Gastroesophageal sphincter (tissue), 3 donors: ENCODE measurements at regions not wholly inside any gene's neighbourhood (a gene's known extent, or its start where the extent isn't known, plus 50 kb on each side); places are given as distances from the start of the nearest gene placed in this dataset.

Experiments used
- CTCF ChIP-seq, 4 experiments: fragments of 200-600 bp in 2 of 4; fragments of 450-650 bp in 2 of 4; sonication (generic) in 1 of 4; IDR thresholded peaks; one replicate each; pipeline ENCODE4 v1.5.1; 2017 to 2019; ENCODE audit warnings: antibody characterized with exemption in 4 of 4, mild to moderate bottlenecking in 2 of 4, moderate library complexity in 2 of 4
- EP300 ChIP-seq: sonication (generic); formaldehyde crosslinking; IDR thresholded peaks from one replicate; pipeline ENCODE4 v1.6.1; 2017; ENCODE audit warnings: antibody characterized with exemption, mild to moderate bottlenecking
- POLR2A ChIP-seq, 2 donors: fragments of 450-650 bp; IDR thresholded peaks; one replicate each; pipeline ENCODE4 v1.6.1; 2017; ENCODE audit warnings: antibody characterized with exemption in 2 of 2, mild to moderate bottlenecking in 2 of 2, moderate library complexity in 1 of 2
- POLR2AphosphoS5 ChIP-seq: sonication (generic); formaldehyde crosslinking; IDR thresholded peaks from one replicate; pipeline ENCODE4 v1.6.1; 2017; ENCODE audit warnings: antibody characterized with exemption

GRCh38 chr15:70244978-70245542 is 147.3 kb upstream of the TLE3 start:
- TF ChIP-seq CTCF (IDR thresholded peaks at IDR 0.05), result no peak
- no peak for TF ChIP-seq EP300
- no peak for TF ChIP-seq POLR2A (IDR thresholded peaks at IDR 0.05)
- TF ChIP-seq POLR2AphosphoS5, result no peak
